ENCODE measurements at regions not wholly inside any gene's neighbourhood (a gene's known extent, or its start where the extent isn't known, plus 50 kb on each side); places are given as distances from the start of the nearest gene placed in this dataset.

DNA sequence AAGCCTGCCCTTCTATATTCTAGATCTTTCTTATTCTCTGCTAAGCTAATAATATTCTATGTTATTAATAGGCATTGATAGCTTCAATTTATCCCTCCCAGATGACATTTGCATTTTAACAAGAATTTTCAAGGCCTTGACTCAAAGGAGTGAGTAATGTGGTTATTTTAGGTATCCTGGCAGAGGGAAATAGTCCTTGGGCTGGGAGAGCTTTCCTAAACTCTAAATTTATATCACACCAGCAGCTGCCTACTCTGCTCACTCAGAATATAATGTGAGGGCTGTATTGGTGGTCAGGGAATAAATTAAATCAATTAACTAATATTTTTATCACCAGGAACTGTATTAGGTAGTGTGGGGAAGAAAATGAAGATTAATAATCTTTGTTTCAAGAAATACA, 74.8 kb upstream of the ADAM23 start:
- H3K4me3 ChIP-seq: no peak overlapping the region
- H3K36me3 ChIP-seq: no peaks in the 10 kb centered on the region
- DNase-seq: no peak
- H3K27me3 ChIP-seq: no peaks in the 10 kb centered on the region
- no peaks in the 10 kb centered on the region for H3K9me3 ChIP-seq

DNA sequence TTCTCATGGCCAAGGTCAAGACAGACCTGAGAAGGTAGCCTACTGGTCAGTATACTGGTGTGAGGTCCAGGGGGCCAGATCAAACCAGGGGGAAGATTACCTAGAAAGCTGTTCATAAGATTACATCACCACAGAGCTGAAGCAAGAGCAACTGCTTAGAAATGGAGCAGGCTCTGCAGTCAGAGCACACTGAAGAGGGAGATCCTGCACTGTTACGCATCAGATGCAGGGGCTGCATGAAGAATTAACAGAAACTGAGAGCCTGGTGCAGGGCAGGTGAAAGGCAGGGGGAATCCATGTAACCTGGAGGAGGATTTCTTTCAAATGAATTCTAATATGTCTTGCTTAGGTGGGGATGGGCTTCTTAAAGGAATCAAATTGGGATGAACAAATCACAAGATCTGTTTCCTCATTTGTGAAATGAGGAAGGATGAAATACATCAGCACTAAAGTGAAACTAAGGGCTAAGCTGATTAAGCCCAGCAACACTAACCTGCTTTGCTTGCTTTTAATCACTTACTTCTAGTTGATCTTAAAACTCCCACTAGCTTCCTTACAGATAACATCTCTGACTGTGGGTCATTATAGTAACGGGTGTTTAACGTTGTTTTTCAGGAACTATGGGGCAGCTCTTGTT, 74.3 kb upstream of the ADAM23 start:
- Histone ChIP-seq H3K9me3 (no peaks in the 10 kb centered on the region), H3K27me3 (no peaks in the 10 kb centered on the region; the same call in 1 of the 2 replicates), H3K4me3 (no peak overlapping the region), H3K36me3 (no peaks in the 10 kb centered on the region)
- DNase-seq: no peak

DNA sequence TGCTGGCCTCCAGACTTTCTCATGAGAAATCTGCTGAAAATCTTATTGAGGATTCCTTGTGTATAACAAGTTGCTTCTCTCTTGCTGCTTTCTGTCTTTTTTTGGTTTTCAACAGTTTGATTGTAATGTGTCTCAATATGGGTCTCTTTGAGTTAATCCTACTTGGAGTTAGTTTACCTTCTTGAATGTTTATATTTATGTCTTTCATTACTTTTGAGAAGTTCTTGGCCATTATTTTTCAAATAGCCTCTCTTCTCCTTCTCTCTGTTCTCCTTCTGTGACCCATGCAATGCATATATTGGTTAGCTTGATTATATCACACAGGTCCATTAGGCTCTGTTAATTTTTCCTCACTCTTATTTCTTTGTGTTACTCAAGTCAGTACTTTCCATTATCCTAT, 67.4 kb upstream of the ADAM23 start:
- DNase-seq: no peak
- Histone ChIP-seq H3K36me3 (no peaks in the 10 kb centered on the region), H3K27me3 (no peaks in the 10 kb centered on the region; the same call in 1 of the 2 replicates), H3K9me3 (no peaks in the 10 kb centered on the region; the same call in 1 of the 2 replicates), H3K4me3 (no peak overlapping the region)

DNA sequence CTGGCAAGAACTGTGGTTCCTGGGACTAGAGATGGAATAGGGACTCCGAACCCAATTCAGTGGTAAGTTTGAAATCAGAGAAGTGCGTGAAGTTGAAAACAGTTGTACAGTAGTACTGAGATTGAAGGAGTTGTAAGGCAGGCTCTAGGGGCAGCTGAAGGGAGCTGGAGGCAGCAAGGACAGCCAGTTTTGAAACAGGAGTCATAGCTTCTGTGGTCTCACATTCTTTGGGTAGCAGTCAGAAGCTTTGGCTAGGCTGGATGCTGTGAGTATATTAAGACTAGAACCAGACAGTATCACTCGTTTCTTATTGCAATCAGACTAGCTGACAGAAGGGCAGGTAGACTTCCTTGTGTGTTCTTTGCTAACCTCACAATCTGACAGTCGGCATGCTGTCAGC, 64.5 kb upstream of the ADAM23 start:
- no peaks in the 10 kb centered on the region; the same call in 1 of the 2 replicates for H3K27me3 ChIP-seq
- no peaks in the 10 kb centered on the region for H3K36me3 ChIP-seq
- H3K9me3 ChIP-seq: peaks cover 2% of the 10 kb centered on the region; the same call in 1 of the 2 replicates
- DNase-seq: no peak
- no peak overlapping the region for H3K4me3 ChIP-seq

DNA sequence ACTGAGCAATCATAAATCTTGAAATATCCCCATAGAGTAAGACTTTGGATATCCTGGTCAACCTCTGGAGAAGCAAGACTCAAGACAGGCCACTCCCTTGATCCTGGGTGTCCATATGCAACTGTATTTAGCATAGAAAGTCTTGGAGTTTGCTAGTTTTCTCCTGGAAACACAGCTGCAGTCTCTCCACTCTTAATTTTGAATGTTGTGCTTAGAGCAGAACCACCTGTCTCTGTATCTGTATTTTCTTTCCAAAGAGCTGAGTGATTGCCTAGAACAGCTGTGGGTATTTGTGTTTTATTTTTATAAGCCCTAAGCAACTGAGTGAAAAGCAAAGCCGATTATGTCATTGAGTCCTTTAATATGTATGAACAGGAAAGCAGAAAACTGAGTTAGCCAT, 64.1 kb upstream of the ADAM23 start:
- no peak overlapping the region for H3K4me3 ChIP-seq
- H3K27me3 ChIP-seq: no peaks in the 10 kb centered on the region
- no peak for DNase-seq

DNA sequence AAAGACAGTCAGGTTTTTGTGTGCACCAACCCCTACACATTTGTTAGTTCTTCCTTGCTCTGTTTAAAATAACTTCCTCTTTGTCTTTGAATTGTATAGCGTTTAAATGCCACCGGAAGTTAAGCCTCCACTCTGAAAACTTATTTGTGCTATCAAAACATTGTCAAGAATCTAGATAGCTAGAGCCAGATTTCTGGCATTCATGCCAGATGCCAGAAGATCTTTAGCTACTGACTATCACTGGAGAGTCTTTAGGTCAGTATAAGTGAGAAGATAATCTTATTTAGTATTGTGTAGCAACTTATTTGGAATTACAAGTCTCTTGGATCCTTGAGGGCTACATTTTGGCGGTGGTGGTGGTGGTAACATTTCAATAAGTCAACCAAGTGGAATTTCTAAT, 63.4 kb upstream of the ADAM23 start:
- H3K4me3 ChIP-seq: no peak overlapping the region
- no peaks in the 10 kb centered on the region for H3K27me3 ChIP-seq
- H3K9me3 ChIP-seq: peaks cover 6% of the 10 kb centered on the region
- no peak for DNase-seq
- H3K36me3 ChIP-seq: no peaks in the 10 kb centered on the region

More for the DNA sequence above, 64.1 kb upstream of the ADAM23 start:
- Histone ChIP-seq H3K36me3 (no peaks in the 10 kb centered on the region), H3K9me3 (peaks cover 2% of the 10 kb centered on the region; the same call in 1 of the 2 replicates)

DNA sequence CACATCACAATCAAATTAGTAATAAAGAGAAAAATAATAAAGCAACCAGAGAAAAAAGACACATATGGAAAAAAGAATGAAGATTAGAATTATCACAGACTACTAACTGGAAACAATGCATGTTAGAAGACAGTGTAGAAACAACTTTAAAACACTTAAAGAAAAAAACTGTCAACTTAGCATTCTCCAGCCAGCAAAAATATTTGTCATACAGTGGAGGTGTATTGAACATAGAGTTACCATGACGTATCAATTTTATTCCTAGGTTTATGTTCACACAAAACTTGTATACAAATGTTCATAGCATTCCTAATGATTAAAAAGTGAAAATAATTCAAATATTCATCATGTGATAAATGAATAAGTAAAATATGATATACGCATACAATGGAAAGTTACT, 61.5 kb upstream of the ADAM23 start:
- Histone ChIP-seq H3K4me3 (no peak overlapping the region), H3K9me3 (peaks cover 9% of the 10 kb centered on the region), H3K27me3 (no peaks in the 10 kb centered on the region), H3K36me3 (no peaks in the 10 kb centered on the region)
- DNase-seq: no peak

DNA sequence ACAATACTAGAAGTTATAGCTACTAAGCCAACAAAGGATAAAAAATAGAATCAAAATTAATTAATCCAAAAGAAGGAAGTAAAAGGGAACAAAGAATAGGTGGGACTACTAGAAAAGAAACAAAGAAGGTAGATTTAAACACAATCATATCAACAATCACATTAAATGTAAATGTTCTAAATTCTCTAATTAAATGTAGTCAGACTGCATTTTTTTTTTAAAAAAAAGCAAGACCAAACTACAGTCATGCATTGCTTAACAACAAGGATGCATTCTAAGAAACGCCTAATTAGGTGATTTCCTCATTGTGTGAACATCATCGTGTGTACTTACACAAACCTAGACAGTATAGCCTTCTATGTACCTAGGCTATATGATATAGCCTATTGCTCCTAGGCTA, 59.7 kb upstream of the ADAM23 start:
- no peaks in the 10 kb centered on the region for H3K36me3 ChIP-seq
- H3K4me3 ChIP-seq: no peak overlapping the region
- H3K27me3 ChIP-seq: no peaks in the 10 kb centered on the region
- DNase-seq: no peak
- H3K9me3 ChIP-seq: peaks cover 9% of the 10 kb centered on the region

DNA sequence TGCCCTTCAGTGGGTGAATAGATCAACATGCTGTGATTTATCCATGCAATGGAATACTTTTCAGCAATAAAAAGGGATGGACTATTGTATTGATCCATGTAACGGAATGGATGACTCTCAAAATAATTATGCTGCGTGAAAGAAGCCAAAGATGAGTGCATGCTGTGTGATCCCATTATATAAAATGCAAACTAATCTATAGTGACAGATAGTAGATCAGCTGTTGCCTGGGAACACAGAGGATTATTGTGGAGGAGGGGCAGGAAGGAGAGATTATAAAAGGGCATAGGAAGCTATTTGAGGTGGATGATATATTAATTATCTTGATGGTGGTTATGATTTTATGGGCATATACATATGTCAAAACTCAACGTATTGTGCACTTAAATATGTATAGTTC, 55.5 kb upstream of the ADAM23 start:
- Histone ChIP-seq H3K27me3 (no peaks in the 10 kb centered on the region), H3K4me3 (no peak overlapping the region), H3K9me3 (peaks cover 7% of the 10 kb centered on the region), H3K36me3 (no peaks in the 10 kb centered on the region)
- no peak for DNase-seq

DNA sequence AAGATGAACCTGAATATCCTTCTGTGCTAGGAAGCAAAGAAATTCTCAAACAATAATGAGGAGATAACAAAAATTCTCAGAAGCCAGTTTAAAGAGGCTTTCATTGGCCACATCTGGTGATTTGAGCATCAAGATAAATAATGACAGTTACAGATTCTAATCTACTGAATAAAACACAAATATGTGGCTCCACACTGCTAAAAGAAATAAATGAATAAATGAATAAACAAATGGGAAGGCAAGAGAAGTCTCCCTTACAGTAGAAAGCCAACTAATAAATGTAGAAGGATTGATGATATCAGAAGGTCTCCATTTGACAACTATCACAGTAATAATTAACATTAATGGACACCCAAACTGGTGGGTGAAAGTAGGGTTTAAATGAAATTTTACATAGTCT, 54.6 kb upstream of the ADAM23 start:
- Histone ChIP-seq H3K4me3 (no peak overlapping the region), H3K36me3 (no peaks in the 10 kb centered on the region)
- DNase-seq: no peak

DNA sequence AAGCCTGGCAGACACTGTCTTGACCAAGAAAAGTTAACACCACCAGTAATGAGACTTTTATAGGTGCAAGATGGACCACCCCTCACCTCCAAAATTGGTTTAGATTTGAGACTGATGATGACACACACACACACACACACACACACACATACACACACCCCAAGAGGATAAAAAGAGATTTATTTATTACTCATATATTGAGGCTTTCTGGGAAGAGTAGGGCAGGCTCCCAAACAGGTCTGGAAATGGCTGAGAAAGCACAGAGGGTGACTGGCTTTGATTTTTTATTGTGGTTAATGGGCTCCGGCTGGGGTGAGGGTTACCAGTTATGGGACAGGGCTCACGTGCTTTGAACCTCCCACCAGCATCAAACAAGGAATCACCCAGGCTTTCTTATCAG, 54.2 kb upstream of the ADAM23 start:
- Histone ChIP-seq H3K27me3 (no peaks in the 10 kb centered on the region), H3K4me3 (no peak overlapping the region), H3K9me3 (peaks cover 11% of the 10 kb centered on the region), H3K36me3 (no peaks in the 10 kb centered on the region)
- DNase-seq: no peak

More for the DNA sequence above, 54.6 kb upstream of the ADAM23 start:
- Histone ChIP-seq H3K9me3 (peaks cover 9% of the 10 kb centered on the region), H3K27me3 (no peaks in the 10 kb centered on the region)

DNA sequence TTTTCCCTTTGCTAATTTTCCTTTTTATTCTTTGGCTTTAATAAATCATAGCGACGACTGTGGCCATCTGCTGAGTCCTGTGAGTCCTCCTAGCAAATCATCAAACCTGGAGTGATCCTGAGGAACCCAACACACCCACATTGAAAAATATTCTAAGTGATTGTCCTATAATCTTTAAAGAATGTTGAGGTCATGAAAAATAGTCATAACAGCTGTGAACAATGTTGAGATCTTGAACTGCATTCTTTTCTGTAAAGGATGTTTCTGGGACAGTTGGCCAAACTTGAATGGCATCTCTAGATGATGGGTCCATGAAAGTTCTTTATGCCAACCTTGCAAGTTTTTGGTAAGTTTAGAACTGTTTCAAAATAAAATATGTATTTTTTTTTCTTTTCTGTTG, 53.2 kb upstream of the ADAM23 start:
- Histone ChIP-seq H3K9me3 (peaks cover 10% of the 10 kb centered on the region), H3K36me3 (no peaks in the 10 kb centered on the region), H3K27me3 (no peaks in the 10 kb centered on the region), H3K4me3 (no peak overlapping the region)
- DNase-seq: no peak

DNA sequence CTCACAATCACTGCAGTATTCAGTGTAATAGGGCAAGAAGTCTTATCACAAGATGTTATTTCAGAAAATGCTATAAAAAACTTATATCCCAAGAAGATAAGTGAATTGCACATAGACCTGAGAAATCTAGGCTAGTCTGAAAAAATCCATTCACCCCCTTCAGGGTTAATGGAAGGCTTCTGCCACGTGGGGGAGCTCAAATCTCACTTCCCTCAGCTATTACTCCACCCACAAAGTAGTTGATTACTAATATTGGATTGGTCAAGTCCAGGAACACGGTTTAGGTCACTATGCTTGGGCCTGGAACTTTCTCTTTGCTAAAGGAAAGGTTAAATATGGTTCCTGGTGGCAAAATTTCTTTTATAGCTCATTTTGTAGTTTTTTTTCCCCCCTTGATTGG, 51.2 kb upstream of the ADAM23 start:
- H3K4me3 ChIP-seq: no peak overlapping the region
- H3K36me3 ChIP-seq: no peaks in the 10 kb centered on the region
- peaks cover 10% of the 10 kb centered on the region; the same call in 1 of the 2 replicates for H3K9me3 ChIP-seq
- H3K27me3 ChIP-seq: no peaks in the 10 kb centered on the region
- DNase-seq: peak; percentile 32
